Prostate gland (tissue), 2 donors: ENCODE measurements at regions not wholly inside any gene's neighbourhood (a gene's known extent, or its start where the extent isn't known, plus 50 kb on each side); places are given as distances from the start of the nearest gene placed in this dataset.

Experiments
- POLR2A ChIP-seq: fragments of 450-650 bp; IDR thresholded peaks from one replicate; pipeline ENCODE4 v1.6.1; 2016; ENCODE audit warnings: antibody characterized with exemption, mild to moderate bottlenecking
- POLR2AphosphoS5 ChIP-seq: sonication (generic); formaldehyde crosslinking; IDR thresholded peaks from one replicate; pipeline ENCODE4 v1.6.1; 2017; ENCODE audit warnings: antibody characterized with exemption
- TF ChIP-seq, protein P1 (sequence below), 4 experiments: fragments of 200-600 bp in 2 of 4; fragments of 450-650 bp in 2 of 4; sonication (generic) in 2 of 4; IDR thresholded peaks; 1 replicate in 3 of 4; 2 replicates in 1 of 4; pipeline ENCODE4 v1.5.1; 2016 to 2019; ENCODE audit warnings: antibody characterized with exemption in 4 of 4, mild to moderate bottlenecking in 2 of 4, moderate library complexity in 2 of 4

DNA sequence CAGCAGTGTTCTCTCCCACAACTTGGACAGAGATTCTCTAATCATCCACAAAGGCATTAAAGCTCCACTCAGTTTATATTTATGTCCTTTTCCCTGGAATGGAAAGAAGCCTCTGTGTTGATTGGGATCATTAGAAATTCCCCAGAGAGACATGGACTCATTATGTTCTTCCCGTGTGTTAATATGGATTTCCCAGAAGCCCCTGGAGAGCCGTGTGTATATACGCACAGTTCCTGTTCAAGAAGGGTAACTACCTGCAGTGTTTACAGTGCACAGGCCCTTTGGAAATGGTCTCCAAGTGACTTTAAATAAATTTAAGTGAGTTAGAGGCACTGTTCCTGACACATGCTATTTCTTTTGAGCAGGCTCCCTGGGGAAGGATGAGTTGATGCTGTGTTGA lies 428.0 kb upstream of the TMTC1 start:
- TF ChIP-seq POLR2AphosphoS5 (no peak), POLR2A (no peak)
- TF ChIP-seq, protein P1, sequence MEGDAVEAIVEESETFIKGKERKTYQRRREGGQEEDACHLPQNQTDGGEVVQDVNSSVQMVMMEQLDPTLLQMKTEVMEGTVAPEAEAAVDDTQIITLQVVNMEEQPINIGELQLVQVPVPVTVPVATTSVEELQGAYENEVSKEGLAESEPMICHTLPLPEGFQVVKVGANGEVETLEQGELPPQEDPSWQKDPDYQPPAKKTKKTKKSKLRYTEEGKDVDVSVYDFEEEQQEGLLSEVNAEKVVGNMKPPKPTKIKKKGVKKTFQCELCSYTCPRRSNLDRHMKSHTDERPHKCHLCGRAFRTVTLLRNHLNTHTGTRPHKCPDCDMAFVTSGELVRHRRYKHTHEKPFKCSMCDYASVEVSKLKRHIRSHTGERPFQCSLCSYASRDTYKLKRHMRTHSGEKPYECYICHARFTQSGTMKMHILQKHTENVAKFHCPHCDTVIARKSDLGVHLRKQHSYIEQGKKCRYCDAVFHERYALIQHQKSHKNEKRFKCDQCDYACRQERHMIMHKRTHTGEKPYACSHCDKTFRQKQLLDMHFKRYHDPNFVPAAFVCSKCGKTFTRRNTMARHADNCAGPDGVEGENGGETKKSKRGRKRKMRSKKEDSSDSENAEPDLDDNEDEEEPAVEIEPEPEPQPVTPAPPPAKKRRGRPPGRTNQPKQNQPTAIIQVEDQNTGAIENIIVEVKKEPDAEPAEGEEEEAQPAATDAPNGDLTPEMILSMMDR (IDR thresholded peaks at IDR 0.05), result no peak
